ENCODE measurements at regions not wholly inside any gene's neighbourhood (a gene's known extent, or its start where the extent isn't known, plus 50 kb on each side); places are given as distances from the start of the nearest gene placed in this dataset.

GRCh38 chr3:87350367-87351199, 74.2 kb upstream of the POU1F1 start:
- H3K79me1 ChIP-seq (ENCODE audit: insufficient read depth, low read depth, low read length, poor library complexity, severe bottlenecking) = no peaks in the 10 kb centered on the region
- no peak overlapping the region for H3K9ac ChIP-seq (ENCODE audit: extremely low read depth, insufficient read length, low read length)
- H4K5ac ChIP-seq (ENCODE audit: insufficient read length, low read depth, low read length) = no peak overlapping the region
- no peaks in the 10 kb centered on the region for H3K79me2 ChIP-seq (ENCODE audit: insufficient read depth, low read length)
- no peak for DNase-seq
- no peak overlapping the region for H2AFZ ChIP-seq (ENCODE audit: low read length)
- H4K20me1 ChIP-seq (ENCODE audit: control insufficient read depth, insufficient read depth, insufficient read length) = no peaks in the 10 kb centered on the region
- no peak overlapping the region for H3T11ph ChIP-seq (ENCODE audit: low read length)
- no peak overlapping the region for H2BK5ac ChIP-seq (ENCODE audit: insufficient read length, low read length)
- H3K27me3 ChIP-seq (ENCODE audit: insufficient read depth, low read length) = no peaks in the 10 kb centered on the region
- no peak overlapping the region for H4K8ac ChIP-seq (replicated peaks; ENCODE audit: insufficient read length, low read depth, low read length)
- no peak overlapping the region for H2BK12ac ChIP-seq (ENCODE audit: insufficient read length, low read depth, low read length)
- H3K14ac ChIP-seq (ENCODE audit: insufficient read depth, low read length) = no peak overlapping the region
- no peak overlapping the region for H3K27ac ChIP-seq (ENCODE audit: insufficient read length, low read depth, low read length)
- H3K23me2 ChIP-seq (ENCODE audit: insufficient read length, low read depth, low read length, poor library complexity, severe bottlenecking) = no peaks in the 10 kb centered on the region
- H2BK20ac ChIP-seq (ENCODE audit: low read depth, low read length, poor library complexity, severe bottlenecking) = no peak overlapping the region
- Mint-ChIP-seq H3K27ac (peak overlapping the region in 1 of 3 experiments; percentile 33; a peak in 1 of 7 replicates), H3K4me3 (no peak overlapping the region), H3K27me3 (ENCODE audit: low read depth) (no peaks in the 10 kb centered on the region; the same call in 1 of the 2 replicates), H3K36me3 (ENCODE audit: insufficient read depth in 1 of 3, low read depth in 3 of 3) (peaks cover 0 to 5% (median 4%) of the 10 kb centered on the region in 3 experiments; a peak in 3 of 7 replicates), H3K9me3 (peaks cover 5 to 10% of the 10 kb centered on the region in 2 experiments; a peak in 4 of 5 replicates), H3K4me1 (peaks cover 0 to 3% of the 10 kb centered on the region in 2 experiments; a peak in 1 of 4 replicates)
- no peak overlapping the region for H3K23ac ChIP-seq (ENCODE audit: insufficient read length, low read depth, low read length)
- WGBS (ENCODE audit: extremely low coverage, insufficient read length, low lambda C conversion rate) = no CpG with 5 or more reads among the region's 9 CpGs
- H3K18ac ChIP-seq (ENCODE audit: insufficient read length, low read depth, low read length) = no peak overlapping the region
- H3K4ac ChIP-seq (ENCODE audit: low read depth, low read length) = no peak overlapping the region
- TF ChIP-seq, protein P1, sequence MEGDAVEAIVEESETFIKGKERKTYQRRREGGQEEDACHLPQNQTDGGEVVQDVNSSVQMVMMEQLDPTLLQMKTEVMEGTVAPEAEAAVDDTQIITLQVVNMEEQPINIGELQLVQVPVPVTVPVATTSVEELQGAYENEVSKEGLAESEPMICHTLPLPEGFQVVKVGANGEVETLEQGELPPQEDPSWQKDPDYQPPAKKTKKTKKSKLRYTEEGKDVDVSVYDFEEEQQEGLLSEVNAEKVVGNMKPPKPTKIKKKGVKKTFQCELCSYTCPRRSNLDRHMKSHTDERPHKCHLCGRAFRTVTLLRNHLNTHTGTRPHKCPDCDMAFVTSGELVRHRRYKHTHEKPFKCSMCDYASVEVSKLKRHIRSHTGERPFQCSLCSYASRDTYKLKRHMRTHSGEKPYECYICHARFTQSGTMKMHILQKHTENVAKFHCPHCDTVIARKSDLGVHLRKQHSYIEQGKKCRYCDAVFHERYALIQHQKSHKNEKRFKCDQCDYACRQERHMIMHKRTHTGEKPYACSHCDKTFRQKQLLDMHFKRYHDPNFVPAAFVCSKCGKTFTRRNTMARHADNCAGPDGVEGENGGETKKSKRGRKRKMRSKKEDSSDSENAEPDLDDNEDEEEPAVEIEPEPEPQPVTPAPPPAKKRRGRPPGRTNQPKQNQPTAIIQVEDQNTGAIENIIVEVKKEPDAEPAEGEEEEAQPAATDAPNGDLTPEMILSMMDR (conservative IDR thresholded peaks at IDR 0.05) = peak; percentile 95
- no peak overlapping the region for H2BK120ac ChIP-seq (ENCODE audit: low read depth, low read length, poor library complexity, severe bottlenecking)
- no peak overlapping the region for H2BK15ac ChIP-seq (ENCODE audit: low read depth, low read length)
- no peak overlapping the region for H4K91ac ChIP-seq (ENCODE audit: insufficient read length, low read depth, low read length)
- H3K9me3 ChIP-seq (ENCODE audit: control insufficient read depth, low read depth, low read length) = no peaks in the 10 kb centered on the region
- H3K56ac ChIP-seq (ENCODE audit: insufficient read length, low read depth, low read length) = no peak overlapping the region
- no peak overlapping the region for H2AK5ac ChIP-seq (ENCODE audit: insufficient read length, low read length)
- H3K4me2 ChIP-seq (ENCODE audit: insufficient read depth, insufficient read length, low read length) = no peak overlapping the region
- H3K4me1 ChIP-seq (ENCODE audit: insufficient read depth, low read length) = no peaks in the 10 kb centered on the region

Data from H9 (cell line).